ENCODE measurements at regions not wholly inside any gene's neighbourhood (a gene's known extent, or its start where the extent isn't known, plus 50 kb on each side); places are given as distances from the start of the nearest gene placed in this dataset.

- TF ChIP-seq CTCF (IDR thresholded peaks at IDR 0.05; ENCODE audit: borderline replicate concordance, extremely low read depth, low read length, poor library complexity, severe bottlenecking): no peak
- no peak for TF ChIP-seq EZH2 (IDR thresholded peaks at IDR 0.05; ENCODE audit: borderline replicate concordance, low read depth, low read length, severe bottlenecking)
These were observed 467.5 kb downstream of the XIRP2 start for GRCh38 chr2:167355821-167356220.
